H1 (cell line): ENCODE measurements at regions not wholly inside any gene's neighbourhood (a gene's known extent, or its start where the extent isn't known, plus 50 kb on each side); places are given as distances from the start of the nearest gene placed in this dataset.

Experiments used
- CTCF ChIA-PET: fragments of 300-600 bp; sonication (Branson Sonifier 250); formaldehyde crosslinking; loops from one replicate; lab custom pipeline; 2021; ENCODE audit not compliant: partially characterized antibody; lab: Charles Lee
- POLR2A ChIA-PET: fragments of 300-600 bp; sonication (Branson Sonifier 250); formaldehyde crosslinking; loops from one replicate; lab custom pipeline; 2021; ENCODE audit warnings: inconsistent platforms; ENCODE audit not compliant: partially characterized antibody; lab: Charles Lee
- DNase-seq, 2 experiments: peaks; one replicate each; pipeline versions ENCODE4 v3.0.0 to v3.0.0-alpha.2; 2010 to 2022; ENCODE audit warnings: low spot score in 2 of 2, low read depth in 1 of 2, mixed read lengths in 1 of 2
- FAIRE-seq: peaks from 2 replicates; lab custom pipeline; 2011; peaks lifted over from hg19 to GRCh38; lab: Jason Lieb, UNC
- H2AFZ ChIP-seq: 2 replicates; pipeline ENCODE4 v1.8.1; 2012; ENCODE audit warnings: low read length, inconsistent platforms
- H2AK5ac ChIP-seq: 2 replicates; pipeline ENCODE4 v1.6.1; 2013; ENCODE audit warnings: low read depth, low read length
- H2BK120ac ChIP-seq: replicated peaks from 2 replicates; pipeline ENCODE3; 2013; ENCODE audit warnings: low read depth, low read length, inconsistent platforms
- H2BK12ac ChIP-seq: 2 replicates; pipeline ENCODE4 v1.6.1; 2013; ENCODE audit warnings: low read depth, low read length
- H2BK15ac ChIP-seq: 2 replicates; pipeline ENCODE4 v1.6.1; 2013; ENCODE audit warnings: low read length
- H2BK20ac ChIP-seq: 2 replicates; pipeline ENCODE4 v1.6.1; 2013; ENCODE audit warnings: low read length
- H2BK5ac ChIP-seq: 2 replicates; pipeline ENCODE4 v1.6.1; 2013; ENCODE audit warnings: low read depth, low read length
- H3K14ac ChIP-seq: 2 replicates; pipeline ENCODE4 v1.6.1; 2013; ENCODE audit warnings: inconsistent platforms; ENCODE audit not compliant: insufficient read length
- H3K18ac ChIP-seq: 2 replicates; pipeline ENCODE4 v1.6.1; 2013; ENCODE audit warnings: low read length; ENCODE audit errors: extremely low read depth
- H3K23ac ChIP-seq: 2 replicates; pipeline ENCODE4 v1.6.1; 2013; ENCODE audit warnings: inconsistent platforms; ENCODE audit not compliant: insufficient read length
- H3K23me2 ChIP-seq: 2 replicates; pipeline ENCODE4 v1.6.1; 2013; ENCODE audit warnings: low read depth, low read length
- H3K27ac ChIP-seq: 2 replicates; pipeline ENCODE4 v1.6.1; 2011; ENCODE audit warnings: low read depth, low read length, inconsistent platforms
- H3K27me3 ChIP-seq, 4 experiments: replicated peaks in 1 of 4; 1 replicate in 1 of 4; 2 replicates in 3 of 4; pipeline versions ENCODE4 v1.6.1 to v1.8.1; 2011 to 2013; ENCODE audit warnings: low read length in 3 of 4, mild to moderate bottlenecking in 3 of 4, inconsistent platforms in 2 of 4, mixed read lengths in 2 of 4, moderate library complexity in 1 of 4; ENCODE audit not compliant: control insufficient read depth in 3 of 4, insufficient read depth in 3 of 4; ENCODE audit errors: extremely low read depth in 1 of 4
- H3K36me3 ChIP-seq, 4 experiments: 2 replicates each; pipeline versions ENCODE4 v1.6.1 to v1.8.1; 2011 to 2013; ENCODE audit warnings: mild to moderate bottlenecking in 4 of 4, low read length in 3 of 4, moderate library complexity in 2 of 4, control low read depth in 1 of 4, inconsistent platforms in 1 of 4; ENCODE audit not compliant: insufficient read depth in 4 of 4, control insufficient read depth in 2 of 4
- H3K4ac ChIP-seq: replicated peaks from 2 replicates; pipeline ENCODE3; 2013; ENCODE audit warnings: low read length, low read depth, mixed read lengths, inconsistent platforms; ENCODE audit not compliant: insufficient read length
- H3K4me1 ChIP-seq, 4 experiments: replicated peaks in 1 of 4; 1 replicate in 1 of 4; 2 replicates in 3 of 4; pipeline versions ENCODE4 v1.6.1 to v1.8.1; 2011 to 2013; ENCODE audit warnings: low read length in 3 of 4, inconsistent platforms in 2 of 4, mixed read lengths in 1 of 4; ENCODE audit not compliant: insufficient read depth in 4 of 4, control insufficient read depth in 3 of 4
- H3K4me2 ChIP-seq, 2 experiments: 2 replicates each; pipeline versions ENCODE4 v1.6.1 to v1.8.1; 2011 to 2013; ENCODE audit warnings: low read depth in 2 of 2, low read length in 2 of 2, control low read depth in 1 of 2, inconsistent platforms in 1 of 2, mild to moderate bottlenecking in 1 of 2; ENCODE audit not compliant: insufficient read depth in 1 of 2
- H3K4me3 ChIP-seq, 4 experiments: fragments of 200-600, 300-600 bp in 1 of 4; sonication (generic), shearing (Covaris generic), sonication (Bioruptor Twin) in 1 of 4; 2 replicates each; pipeline versions ENCODE4 v1.5.1 to v1.8.1; 2011 to 2016; ENCODE audit warnings: low read length in 4 of 4, low read depth in 3 of 4, control low read depth in 2 of 4, inconsistent platforms in 2 of 4, mild to moderate bottlenecking in 2 of 4, mixed read lengths in 1 of 4, moderate library complexity in 1 of 4; ENCODE audit not compliant: insufficient read depth in 2 of 4; ENCODE audit errors: extremely low read depth in 1 of 4
- H3K56ac ChIP-seq: replicated peaks from 2 replicates; pipeline ENCODE3; 2013; ENCODE audit warnings: low read depth, mild to moderate bottlenecking, mixed read lengths, low read length, inconsistent platforms; ENCODE audit not compliant: insufficient read length
- H3K79me1 ChIP-seq: 2 replicates; pipeline ENCODE4 v1.6.1; 2013; ENCODE audit warnings: low read depth, low read length, control low read depth
- H3K79me2 ChIP-seq, 2 experiments: 2 replicates each; pipeline versions ENCODE4 v1.6.1 to v1.8.1; 2012 to 2013; ENCODE audit warnings: low read length in 2 of 2, mild to moderate bottlenecking in 2 of 2, inconsistent platforms in 1 of 2; ENCODE audit not compliant: insufficient read depth in 2 of 2, control insufficient read depth in 1 of 2
- H3K9ac ChIP-seq, 4 experiments: replicated peaks in 1 of 4; 1 replicate in 1 of 4; 2 replicates in 3 of 4; pipeline versions ENCODE4 v1.6.1 to v1.8.1; 2011 to 2013; ENCODE audit warnings: low read depth in 3 of 4, low read length in 3 of 4, control low read depth in 2 of 4, mild to moderate bottlenecking in 2 of 4, moderate library complexity in 2 of 4, inconsistent platforms in 1 of 4; ENCODE audit errors: extremely low read depth in 1 of 4
- H3K9me3 ChIP-seq, 2 experiments: 2 replicates each; pipeline versions ENCODE4 v1.6.1 to v1.8.1; 2012 to 2013; ENCODE audit warnings: mild to moderate bottlenecking in 2 of 2, moderate library complexity in 2 of 2, control low read depth in 1 of 2, inconsistent platforms in 1 of 2, low read depth in 1 of 2, low read length in 1 of 2, mixed read lengths in 1 of 2; ENCODE audit not compliant: insufficient read depth in 2 of 2
- H4K20me1 ChIP-seq, 2 experiments: replicated peaks in 1 of 2; 2 replicates each; pipeline versions ENCODE3 to v1.8.1; 2011 to 2013; ENCODE audit warnings: inconsistent platforms in 2 of 2, low read length in 2 of 2, mild to moderate bottlenecking in 1 of 2; ENCODE audit not compliant: insufficient read depth in 2 of 2, control insufficient read depth in 1 of 2
- H4K5ac ChIP-seq: 2 replicates; pipeline ENCODE4 v1.6.1; 2013; ENCODE audit warnings: low read length, low read depth, mixed read lengths, inconsistent platforms; ENCODE audit not compliant: insufficient read length
- H4K8ac ChIP-seq: 2 replicates; pipeline ENCODE4 v1.8.0; 2013; ENCODE audit warnings: mild to moderate bottlenecking, moderate library complexity, low read length, inconsistent platforms; ENCODE audit not compliant: insufficient read depth; ENCODE audit errors: extremely low read depth
- H4K91ac ChIP-seq: replicated peaks from 2 replicates; pipeline ENCODE3; 2013; ENCODE audit warnings: low read length, mixed read lengths, inconsistent platforms; ENCODE audit not compliant: insufficient read length
- BACH1 ChIP-seq: IDR thresholded peaks from 2 replicates; pipeline ENCODE4 v1.6.1; 2012; ENCODE audit warnings: low read length, improper control_type of control experiment
- GABPA ChIP-seq: IDR thresholded peaks from 2 replicates; pipeline ENCODE4 v1.6.1; 2011; ENCODE audit warnings: mild to moderate bottlenecking, low read length, moderate library complexity, borderline replicate concordance; ENCODE audit not compliant: insufficient read depth
- HDAC2 ChIP-seq, 2 experiments: fragments of 300-600 bp in 1 of 2; sonication (generic) in 1 of 2; IDR thresholded peaks; 2 replicates each; pipeline ENCODE4 v1.6.1; 2011 to 2012; ENCODE audit warnings: low read depth in 2 of 2, low read length in 2 of 2, mild to moderate bottlenecking in 2 of 2, moderate library complexity in 2 of 2, borderline replicate concordance in 1 of 2, inconsistent platforms in 1 of 2
- JUND ChIP-seq: IDR thresholded peaks from 2 replicates; pipeline ENCODE4 v1.6.1; 2011; ENCODE audit warnings: mild to moderate bottlenecking, improper control_type of control experiment, low read length
- RAD21 ChIP-seq, 2 experiments: IDR thresholded peaks in 1 of 2; conservative IDR thresholded peaks in 1 of 2; 2 replicates each; pipeline ENCODE4 v1.6.1; 2011; ENCODE audit warnings: low read depth in 2 of 2, low read length in 2 of 2, improper control_type of control experiment in 1 of 2, inconsistent platforms in 1 of 2, mild to moderate bottlenecking in 1 of 2, moderate library complexity in 1 of 2
- WGBS, 2 experiments: shearing (Covaris generic) in 1 of 2; methylation state at CpG; one replicate each; pipeline versions ENCODE4 v1.1.6 to v1.1.7; 2013 to 2015; ENCODE audit warnings: low lambda C conversion rate in 2 of 2, mixed read lengths in 2 of 2, inconsistent platforms in 1 of 2, low coverage in 1 of 2, missing lambda C conversion rate in 1 of 2; ENCODE audit not compliant: insufficient replicate concordance in 2 of 2, insufficient coverage in 1 of 2, insufficient read length in 1 of 2; ENCODE audit errors: extremely low coverage in 1 of 2, missing lambda C conversion rate in 1 of 2; 5-methylcytosine and 5-hydroxymethylcytosine counted together
- TF ChIP-seq, protein P1 (sequence below): IDR thresholded peaks from 2 replicates; pipeline ENCODE4 v1.6.1; 2012; ENCODE audit warnings: inconsistent platforms

DNA sequence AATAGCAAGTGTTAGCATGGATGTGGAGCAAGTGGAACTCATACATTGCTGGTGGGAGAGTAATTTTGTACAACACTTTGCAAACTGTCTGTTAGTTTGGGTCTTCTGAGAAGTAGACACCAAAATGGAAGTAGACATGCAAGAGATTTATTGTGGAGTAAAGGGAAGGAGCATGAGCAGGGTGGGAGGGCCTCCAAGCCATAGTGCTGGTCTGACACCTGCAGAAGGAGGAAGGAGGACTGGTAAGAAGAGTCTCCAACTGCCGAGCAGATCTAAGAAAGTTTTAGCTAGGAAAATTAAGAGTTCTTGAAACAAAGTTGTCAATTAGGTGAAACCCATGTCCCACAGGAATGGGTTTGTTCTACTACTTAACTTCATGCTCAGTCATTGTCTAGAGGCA, 64.0 kb upstream of the DDIT4L start:
- H3K9ac ChIP-seq, result no peak overlapping the region
- no peak overlapping the region for H2BK15ac ChIP-seq
- FAIRE-seq, result no peak
- no peak for TF ChIP-seq BACH1
- no peak for TF ChIP-seq JUND
- TF ChIP-seq RAD21 (IDR thresholded peaks at IDR 0.05 in 1 of 2, conservative IDR thresholded peaks at IDR 0.05 in 1 of 2; ENCODE audit: low read depth in 2 of 2, low read length in 2 of 2), result no peak
- TF ChIP-seq, protein P1, sequence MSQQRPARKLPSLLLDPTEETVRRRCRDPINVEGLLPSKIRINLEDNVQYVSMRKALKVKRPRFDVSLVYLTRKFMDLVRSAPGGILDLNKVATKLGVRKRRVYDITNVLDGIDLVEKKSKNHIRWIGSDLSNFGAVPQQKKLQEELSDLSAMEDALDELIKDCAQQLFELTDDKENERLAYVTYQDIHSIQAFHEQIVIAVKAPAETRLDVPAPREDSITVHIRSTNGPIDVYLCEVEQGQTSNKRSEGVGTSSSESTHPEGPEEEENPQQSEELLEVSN, result no peak
- no peak for TF ChIP-seq HDAC2 (IDR thresholded peaks at IDR 0.05; ENCODE audit: borderline replicate concordance in 1 of 2, low read depth in 2 of 2, low read length in 2 of 2)
- no peak for TF ChIP-seq GABPA
- H3K79me2 ChIP-seq, result no peaks in the 10 kb centered on the region
- no peaks in the 10 kb centered on the region for H3K79me1 ChIP-seq
- H3K4ac ChIP-seq, result no peak overlapping the region
- H3K4me1 ChIP-seq, result peaks cover 0 to 3% (median 0%) of the 10 kb centered on the region in 4 experiments; a peak in 2 of 7 replicates
- no peak overlapping the region for H2AFZ ChIP-seq
- H4K5ac ChIP-seq, result no peak overlapping the region
- no peak overlapping the region for H4K91ac ChIP-seq
- no peak for DNase-seq
- no peak overlapping the region for H3K56ac ChIP-seq
- H3K14ac ChIP-seq, result no peak overlapping the region
- no peak overlapping the region for H3K27ac ChIP-seq
- H3K9me3 ChIP-seq, result no peaks in the 10 kb centered on the region
- WGBS, 2 experiments, result 100% methylated on average over 1 of the region's 1 CpG; no CpG with 5 or more reads in 1 of the 2 experiments
- H3K4me2 ChIP-seq, result no peak overlapping the region
- H3K4me3 ChIP-seq, result no peak overlapping the region
- no peak overlapping the region for H2BK120ac ChIP-seq
- H4K8ac ChIP-seq, result no peak overlapping the region
- ChIA-PET CTCF (no interaction called here), POLR2A (no interaction called here)
- H3K27me3 ChIP-seq, result no peaks in the 10 kb centered on the region
- no peak overlapping the region for H2BK5ac ChIP-seq
- no peak overlapping the region for H3K18ac ChIP-seq
- no peak overlapping the region for H2BK20ac ChIP-seq
- no peaks in the 10 kb centered on the region for H4K20me1 ChIP-seq
- H3K36me3 ChIP-seq, result no peaks in the 10 kb centered on the region
- H2AK5ac ChIP-seq, result no peak overlapping the region
- H3K23me2 ChIP-seq, result no peaks in the 10 kb centered on the region; the same call in 1 of the 2 replicates
- no peak overlapping the region for H2BK12ac ChIP-seq
- H3K23ac ChIP-seq, result no peak overlapping the region
